Brain pericyte (primary cell): ENCODE measurements at regions not wholly inside any gene's neighbourhood (a gene's known extent, or its start where the extent isn't known, plus 50 kb on each side); places are given as distances from the start of the nearest gene placed in this dataset.

Source experiments
- DNase-seq: peaks from one replicate; pipeline ENCODE4 v3.0.0-alpha.2; 2012; ENCODE audit warnings: low read depth, low spot score

DNA sequence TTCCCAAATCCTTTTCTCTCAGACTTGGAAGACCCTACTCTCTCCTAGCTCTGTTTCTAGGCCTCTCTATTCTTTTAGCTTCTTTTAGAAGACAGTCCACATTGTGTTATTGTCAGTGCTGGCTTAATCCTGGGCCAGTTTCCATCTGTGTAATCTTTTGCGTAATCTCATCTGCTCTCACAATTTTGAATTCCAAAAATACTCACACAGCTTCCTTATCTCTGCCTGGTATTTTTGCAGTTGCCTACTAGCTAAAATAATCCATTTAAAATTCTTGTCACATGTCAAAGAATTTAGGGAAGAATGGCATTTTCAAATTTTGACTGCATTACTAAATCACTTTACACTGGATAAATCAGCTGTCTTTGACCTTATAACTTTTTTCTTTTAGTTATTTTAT, 200.6 kb upstream of the MEX3C start:
- no peak for DNase-seq

DNA sequence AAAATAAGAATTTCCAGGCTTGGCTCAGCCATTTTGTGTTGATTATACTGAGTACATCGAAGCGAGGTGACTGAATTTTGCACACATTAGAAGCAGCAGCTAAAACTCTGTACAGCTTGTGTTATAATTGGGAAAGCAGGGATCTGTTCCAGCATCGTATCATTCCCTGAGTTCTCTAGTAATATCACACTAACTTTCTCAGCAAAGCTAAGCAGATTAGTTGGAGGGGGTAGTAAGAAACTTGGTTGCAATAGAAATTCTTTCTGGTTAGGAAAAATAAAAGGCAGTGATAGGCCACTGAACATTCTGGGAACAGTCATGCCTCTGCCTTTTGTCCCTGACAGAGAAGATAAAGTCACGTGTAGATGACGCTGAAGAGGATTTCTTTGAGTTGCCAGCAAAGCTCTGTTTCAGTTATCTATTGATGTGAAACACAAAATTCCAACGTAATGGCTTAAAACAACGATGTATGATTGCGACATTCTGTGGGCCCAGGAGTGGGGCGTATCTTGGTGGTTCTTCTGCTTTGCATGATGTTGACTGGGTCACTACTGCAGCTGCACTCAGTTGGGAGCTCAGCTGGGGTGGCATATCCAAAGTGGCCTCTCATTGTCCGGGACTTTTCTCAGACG, 202.1 kb upstream of the MEX3C start:
- DNase-seq: no peak

DNA sequence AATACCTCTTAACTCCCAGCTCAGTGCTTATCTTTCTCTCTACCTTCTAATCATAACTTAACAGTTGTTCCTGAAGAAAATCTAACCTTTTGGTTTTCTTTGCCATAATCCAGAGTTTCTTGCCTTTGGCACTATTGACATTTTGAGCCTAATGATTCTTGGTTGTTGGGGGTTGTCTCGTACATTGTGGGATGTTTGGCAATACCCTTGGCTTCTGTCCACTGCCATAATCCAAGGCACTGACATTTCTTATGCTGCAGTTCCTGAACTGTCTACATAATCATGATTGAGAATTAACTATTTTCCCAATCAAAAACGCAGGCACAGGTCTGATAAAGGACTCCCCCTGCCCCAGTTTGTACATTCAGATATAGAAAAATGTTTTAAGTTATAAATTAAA, 203.2 kb upstream of the MEX3C start:
- DNase-seq: no peak

DNA sequence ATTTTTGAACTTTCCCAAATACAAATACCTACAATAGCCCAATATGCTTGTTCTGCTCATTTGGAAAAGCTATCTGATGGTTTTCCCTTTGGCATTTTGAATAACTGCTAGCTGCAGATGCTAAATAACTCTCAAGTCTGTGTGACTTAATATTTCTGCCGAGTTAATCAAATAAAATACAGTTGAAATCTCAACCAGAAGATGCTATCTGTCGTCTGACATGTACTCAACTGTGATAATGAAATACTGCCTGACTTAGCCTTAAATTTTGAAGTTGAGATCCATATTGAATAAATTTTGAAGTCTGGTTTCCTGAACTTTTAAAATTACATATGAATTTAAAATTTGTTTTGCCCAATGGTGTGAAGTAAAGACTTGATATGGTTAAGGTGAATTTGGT, 204.4 kb upstream of the MEX3C start:
- DNase-seq: no peak

DNA sequence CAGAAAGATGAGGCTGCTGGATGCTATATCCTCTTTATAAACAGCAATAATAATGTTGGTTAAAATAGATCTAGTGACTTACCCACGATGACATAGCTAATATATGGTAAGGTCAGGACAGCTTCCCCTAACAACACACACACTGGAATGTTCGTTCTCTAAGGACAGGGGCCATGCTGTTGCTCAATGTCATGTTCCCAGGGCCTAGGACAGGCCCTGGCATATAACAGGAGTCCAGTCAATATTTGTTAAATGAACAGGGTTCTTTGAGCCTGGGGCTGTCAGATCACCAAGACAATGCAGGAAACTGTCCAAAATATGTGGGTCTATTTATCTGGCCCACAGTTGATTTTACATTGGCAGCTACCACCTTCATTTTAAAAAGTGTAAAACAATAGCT, 207.1 kb upstream of the MEX3C start:
- no peak for DNase-seq

DNA sequence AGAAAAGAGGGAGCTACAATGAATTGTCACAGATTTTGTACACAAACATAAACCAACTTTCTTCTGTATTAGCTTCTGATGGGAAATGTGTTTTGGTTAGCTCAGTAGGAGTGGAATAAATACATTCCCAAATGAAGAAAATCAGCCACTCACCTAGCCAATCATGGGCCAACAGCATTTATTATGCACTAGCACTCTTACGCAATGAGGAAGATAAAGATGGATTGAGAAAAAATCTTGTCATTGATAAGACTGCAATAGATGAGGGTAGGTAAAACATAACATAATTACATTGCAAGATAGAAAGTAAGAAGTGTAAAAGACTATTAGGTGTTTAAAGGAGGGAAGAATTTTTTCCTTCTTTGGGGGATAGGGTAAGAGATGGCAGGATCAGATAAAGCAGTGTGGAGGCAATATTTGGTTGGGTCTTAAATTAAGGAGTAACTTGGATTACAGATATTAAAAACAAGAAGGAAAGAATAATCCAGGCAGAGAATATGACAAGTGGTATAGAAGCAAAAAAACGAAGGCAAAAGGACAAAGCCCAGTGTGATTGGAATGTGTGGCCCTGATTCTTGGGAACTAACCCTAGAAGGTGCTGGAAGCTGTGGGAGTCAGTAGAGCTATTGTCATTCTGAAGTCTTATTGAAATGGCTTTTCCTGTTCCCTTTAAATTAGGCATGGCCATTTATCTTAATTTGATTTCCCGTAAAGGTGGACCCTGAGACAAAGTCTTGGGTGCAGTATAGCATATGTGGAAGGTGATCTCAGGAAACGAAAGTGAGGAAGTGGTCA, 208.4 kb upstream of the MEX3C start:
- DNase-seq: no peak

DNA sequence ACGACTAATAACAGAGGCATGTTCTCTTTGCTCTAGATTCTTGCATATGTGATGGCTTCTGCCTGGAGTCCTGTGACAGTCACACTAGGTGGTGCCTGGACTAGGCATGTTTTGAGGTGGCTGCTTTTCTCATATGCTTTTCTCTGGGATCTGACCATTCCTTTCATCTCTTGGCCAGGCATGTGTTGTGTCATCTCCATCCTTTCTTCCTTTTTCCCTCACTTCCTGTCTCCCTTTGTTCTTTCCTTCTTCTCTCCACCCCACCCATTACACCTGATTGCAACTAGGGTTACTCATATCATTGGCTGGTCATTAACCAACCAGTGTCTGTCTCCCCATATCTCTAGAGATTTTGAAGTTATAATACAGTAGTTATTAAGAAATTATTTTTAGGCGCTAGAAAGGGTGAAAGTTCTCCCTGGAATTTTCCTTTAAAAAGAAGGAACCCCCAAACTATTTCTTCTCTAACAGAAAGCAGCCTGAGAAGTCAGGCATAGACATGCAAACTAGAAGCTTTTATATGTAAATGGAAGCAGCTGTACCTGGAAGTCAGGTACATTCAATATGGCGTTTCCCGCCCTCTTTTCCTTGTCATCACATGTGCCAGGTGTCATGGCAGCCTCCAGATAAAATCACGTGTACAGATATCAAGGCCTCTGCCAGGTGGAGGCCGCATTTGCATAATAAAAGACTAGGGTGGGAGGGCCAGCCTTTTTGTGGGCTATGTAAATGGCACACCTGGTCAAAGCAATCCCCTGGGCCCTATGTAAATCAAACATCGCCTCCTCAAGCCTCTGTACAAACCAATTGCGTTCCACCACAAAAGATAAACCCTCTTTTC, 220.4 kb upstream of the MEX3C start:
- no peak for DNase-seq

DNA sequence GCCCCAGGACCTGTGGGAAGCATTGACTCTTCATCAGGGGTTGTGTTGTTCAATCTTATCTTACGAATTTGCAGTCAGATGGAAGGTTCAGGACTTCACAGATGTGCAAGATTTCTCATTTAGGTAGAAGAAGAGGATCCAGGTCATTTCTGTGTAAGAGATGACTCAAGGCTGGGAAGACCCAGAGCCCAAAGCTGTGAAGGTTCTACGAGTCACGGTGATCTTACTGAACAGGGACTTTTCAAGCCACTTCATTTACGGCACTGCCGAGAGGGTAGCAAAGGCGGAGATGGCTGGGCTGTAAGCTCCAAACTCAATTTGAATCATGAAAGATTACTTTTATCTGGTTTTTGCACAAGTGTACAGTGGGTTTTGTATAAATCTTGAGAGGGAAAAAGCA, 228.0 kb upstream of the MEX3C start:
- no peak for DNase-seq

DNA sequence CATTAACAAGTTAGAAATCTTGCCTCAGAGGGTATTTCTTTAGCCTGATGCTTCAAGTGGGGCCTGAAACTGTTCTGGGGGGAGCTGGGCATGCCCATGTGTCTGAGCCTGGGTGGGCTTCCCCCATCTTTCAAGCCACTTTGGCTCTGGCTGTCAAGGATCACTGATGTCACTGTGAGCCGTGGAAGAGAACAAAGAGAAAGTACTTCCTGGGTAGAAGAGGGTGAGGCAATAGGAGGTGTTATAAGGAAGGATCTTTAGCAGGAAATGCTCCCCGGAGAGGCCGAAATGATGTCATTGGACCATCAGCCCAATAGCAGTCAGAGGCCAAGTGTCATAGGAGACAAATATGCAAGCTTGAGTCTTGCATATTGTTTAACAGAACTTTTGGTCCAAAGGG, 228.4 kb upstream of the MEX3C start:
- DNase-seq: no peak

DNA sequence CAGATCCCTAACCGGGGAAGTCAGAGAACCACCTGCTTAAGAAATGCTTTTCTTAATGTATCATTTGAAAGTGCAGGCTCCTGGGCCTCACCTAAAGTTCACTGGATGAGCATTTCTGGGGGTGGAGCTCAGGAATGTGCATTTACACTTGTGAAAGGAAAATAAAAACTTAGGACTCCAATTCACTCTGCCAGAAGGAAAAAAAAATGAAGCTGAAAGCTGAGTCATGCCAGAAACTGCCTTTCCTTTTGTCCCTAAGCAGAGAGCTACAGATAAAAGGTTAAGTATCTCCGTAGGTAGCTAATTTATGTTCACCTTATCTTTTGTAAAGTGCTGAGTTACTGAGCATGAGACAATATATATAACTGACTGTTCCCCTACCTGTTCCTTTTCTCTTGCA, 229.5 kb upstream of the MEX3C start:
- no peak for DNase-seq

DNA sequence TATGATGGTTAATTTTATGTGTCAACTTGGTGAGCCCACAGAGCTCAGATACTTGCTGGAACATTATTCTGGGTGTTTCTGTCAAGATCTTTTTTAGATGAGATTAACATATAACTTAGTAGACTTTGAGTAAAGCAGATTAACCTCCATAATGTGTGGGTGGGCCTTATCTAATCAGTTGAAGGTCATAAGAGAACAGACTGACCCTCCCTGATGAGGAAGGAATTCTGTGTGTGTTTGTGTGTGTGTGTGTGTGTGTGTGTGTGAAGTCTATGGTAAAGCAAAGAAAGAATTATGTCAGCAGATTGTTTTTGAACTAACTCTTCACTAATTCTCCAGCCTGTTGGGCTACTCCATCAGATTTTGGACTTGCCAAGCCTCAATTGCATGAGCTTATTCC, 232.2 kb upstream of the MEX3C start:
- DNase-seq: no peak

DNA sequence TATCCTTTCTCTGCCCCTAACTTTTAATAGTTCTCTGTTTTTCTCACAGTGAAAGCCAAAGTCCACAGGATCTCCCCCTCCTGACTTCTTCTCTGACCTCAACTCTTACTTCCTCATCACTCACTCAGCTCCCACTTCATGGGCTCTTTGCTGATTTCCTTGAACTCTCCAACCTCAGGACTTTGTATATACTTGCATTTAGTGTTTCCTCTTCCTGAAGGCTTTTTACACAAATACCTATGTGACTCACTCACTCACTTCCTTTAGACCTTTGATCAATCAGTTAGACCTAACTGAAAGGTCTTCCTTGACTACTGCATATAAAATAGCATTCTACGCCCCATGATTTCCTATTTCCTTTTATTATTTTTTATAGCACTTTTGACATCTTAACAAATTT, 233.1 kb upstream of the MEX3C start:
- no peak for DNase-seq

DNA sequence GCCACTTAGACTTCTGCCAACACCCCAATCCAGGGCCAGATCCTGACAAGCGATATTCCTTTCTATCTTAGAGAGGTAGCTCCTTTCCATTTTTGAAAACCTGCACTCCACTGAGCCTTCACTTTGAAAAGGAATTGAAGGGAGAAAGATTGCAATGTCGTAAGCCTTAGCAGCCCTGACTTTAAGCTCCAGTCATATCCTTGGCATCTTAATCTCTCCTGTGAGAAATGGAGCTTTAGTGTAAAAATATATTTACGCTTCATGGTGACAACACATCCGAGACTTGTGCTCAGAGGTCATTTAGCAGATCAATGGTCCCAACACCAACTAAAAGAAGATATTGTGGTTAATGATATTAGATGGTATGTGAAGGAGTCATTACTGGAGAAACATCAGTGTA, 235.8 kb upstream of the MEX3C start:
- DNase-seq: no peak

DNA sequence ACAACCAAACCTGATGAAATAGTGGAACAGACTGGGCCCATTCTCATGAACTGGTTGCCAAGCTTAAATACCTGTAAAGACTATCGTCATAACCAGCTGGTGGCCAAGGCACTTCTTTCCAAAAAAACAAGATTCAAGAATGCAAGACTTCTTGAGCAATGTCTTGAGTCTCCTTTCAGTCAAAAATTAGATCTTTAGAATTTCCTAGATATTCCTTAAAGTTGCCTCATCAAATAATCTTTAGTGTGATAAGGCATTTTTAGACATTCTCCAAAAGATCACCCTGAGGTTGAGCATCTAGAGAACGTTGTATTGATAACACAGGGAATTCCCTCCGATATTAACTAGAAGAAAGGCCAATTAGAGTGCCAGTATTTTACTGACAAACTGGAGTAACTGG, 236.4 kb upstream of the MEX3C start:
- no peak for DNase-seq

DNA sequence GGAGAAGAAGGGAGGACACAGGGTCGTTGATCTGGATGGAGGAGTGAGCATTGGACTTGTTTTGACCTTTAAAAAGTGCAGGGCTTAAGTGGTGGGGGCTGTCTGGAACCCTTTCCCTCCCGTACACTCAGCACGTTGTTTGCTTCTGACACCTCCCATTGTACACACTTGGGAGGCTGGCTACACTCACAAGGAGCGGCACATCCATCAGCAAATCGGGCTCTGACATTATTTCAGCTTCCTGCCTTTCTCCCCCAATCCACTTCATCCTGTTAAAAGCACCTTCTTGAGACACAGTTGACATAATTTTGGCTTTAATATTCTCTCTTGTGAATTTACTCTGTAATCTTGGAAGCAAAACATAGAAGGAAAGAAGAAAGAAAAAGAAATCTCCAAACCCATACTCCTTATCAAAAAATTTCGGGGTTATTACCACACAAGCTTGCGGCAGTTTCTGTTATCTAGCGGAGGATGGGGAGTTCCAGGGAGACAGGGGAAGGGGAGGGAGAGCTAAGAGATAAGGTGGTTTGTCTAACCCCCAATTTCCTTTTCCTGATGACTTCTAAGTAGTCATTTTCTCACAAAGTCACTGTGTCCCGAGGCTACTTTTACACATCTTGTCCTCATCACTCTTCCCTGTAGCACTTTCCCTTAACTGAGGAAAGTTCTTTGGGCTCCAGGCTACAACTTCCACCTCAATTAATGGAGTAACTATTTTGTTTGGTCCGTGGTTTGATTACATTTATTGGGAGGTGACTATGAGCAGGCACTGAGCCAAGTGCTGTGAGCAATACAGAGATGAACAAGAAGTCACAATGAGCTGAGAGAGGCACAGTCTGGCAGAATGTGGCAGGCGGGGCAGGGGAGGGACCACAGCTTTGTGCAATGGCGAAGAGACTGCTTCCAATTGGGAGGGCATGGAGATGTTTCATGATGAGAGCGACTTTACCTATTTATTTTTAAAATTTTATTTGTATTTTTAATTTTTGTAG, 240.1 kb upstream of the MEX3C start:
- DNase-seq: no peak

DNA sequence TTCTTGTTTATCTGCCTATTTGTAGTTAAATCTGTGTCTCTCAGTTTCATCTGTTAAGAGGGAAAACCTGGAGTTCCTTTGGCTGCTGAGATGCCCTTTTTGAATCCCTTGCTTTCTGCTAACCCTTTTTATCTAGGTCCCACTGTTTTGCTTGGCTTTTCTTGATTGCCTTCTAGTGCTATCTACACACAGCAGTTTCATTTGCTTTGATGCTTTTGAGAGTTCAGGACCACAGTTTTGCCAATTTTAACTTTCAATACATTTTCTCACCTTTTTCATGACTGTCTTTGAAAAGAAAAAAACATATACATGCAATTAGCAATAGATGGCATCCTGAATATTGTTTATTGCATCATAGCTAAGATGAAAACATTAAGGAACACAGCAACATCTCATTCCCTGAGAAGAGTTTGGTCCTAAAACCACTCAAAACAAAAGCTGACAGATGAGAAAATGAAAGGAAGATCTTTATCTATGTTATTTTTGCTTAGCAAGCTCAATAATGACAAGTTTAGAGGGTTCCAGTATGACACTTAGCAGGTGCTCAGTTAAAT, 241.4 kb upstream of the MEX3C start:
- DNase-seq: no peak

DNA sequence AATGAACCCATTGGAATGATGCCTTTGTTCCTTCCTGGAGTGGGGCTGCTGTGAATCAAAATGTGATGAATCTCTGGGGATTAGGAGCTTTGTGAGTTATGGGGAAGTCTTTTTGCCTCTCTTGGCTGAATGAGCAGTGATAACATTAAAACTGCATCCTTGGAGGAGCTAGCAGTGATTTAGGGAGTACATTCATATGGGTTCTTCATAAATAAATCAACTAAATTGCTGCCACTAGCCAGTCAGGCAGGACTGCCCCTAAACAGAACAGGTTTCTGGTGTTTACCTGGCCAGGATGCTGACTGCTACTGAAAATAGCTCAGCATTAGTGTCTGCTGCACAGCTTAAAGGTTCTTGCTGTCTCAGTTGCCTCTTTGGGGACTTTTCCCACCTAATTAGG, 244.5 kb upstream of the MEX3C start:
- no peak for DNase-seq

DNA sequence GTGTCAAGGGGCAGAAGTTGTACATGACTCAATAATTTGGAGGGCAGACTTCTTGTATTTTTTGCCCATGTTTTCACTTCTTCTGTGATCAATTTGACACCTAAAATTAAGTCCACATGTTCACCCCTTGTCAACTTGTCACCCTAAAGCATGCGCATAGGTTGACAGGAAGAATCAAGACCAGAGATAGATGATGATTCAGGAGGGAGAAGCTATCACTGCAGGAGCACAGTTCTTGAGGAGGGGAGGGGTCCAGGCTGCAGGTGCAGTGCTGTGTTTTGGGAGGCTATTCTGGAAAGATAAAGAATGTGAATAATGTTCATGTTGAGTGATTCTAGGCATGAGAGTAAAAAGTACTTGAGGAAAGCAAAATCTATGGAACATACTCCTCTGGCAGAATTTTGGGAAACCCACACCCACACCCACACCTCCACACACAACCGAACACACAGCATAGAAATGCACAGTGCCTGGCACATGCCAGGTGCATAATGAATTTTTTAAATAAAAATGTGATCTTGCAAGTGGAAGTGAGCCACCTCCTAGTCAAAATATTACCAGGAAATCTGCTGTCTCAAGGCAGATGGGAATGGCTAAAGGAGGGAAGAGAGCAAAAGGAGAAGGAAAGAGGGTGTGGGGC, 249.2 kb upstream of the MEX3C start:
- DNase-seq: no peak

DNA sequence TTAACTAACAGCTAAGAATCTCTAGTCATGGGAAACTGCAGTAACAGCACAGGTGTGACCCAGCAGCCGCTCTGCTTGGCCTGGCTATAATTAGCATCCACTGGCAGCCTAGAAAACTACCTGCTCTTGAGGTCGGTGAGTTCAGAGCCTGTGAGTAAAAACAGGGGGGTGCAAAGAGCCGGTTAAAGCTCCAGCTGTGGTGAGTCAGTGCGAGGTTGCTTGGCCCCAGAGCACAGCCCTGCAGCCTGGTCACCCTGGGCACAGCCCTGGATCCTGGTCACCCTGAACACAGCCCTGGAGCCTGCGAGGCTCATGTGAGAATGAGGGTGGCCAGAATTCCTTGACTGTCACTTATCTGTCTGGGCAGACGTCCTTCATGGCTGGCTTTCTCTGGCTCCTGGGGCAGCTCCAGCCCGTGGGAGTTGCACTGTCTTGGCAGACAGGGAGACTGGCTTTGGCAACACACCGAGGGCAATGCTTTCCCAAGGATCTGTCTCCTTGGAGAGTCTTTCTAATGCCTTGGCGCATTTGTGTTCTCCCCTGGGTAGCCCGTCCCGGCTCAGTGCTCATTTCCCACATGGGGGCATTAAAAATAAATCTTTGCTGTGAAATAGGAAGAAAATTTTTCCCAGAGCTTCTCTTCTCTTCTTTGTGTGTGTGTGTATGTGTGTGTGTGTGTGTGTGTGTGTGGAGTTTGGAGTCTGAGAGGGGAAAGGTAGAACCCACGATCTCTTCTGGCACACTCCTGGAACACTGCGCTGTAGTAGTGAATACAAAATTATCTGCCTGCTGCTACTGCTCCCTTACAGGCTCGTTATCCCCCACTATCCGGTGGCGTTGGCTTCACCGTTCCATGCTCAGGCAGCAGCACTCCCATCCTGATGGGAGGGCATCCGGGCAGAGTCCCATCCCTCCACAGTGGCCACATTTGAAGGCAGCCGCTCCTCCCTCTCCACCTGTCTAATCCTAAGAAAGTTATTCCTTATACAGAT, 250.2 kb upstream of the MEX3C start:
- no peak for DNase-seq
